ENCODE measurements at regions not wholly inside any gene's neighbourhood (a gene's known extent, or its start where the extent isn't known, plus 50 kb on each side); places are given as distances from the start of the nearest gene placed in this dataset.

DNA sequence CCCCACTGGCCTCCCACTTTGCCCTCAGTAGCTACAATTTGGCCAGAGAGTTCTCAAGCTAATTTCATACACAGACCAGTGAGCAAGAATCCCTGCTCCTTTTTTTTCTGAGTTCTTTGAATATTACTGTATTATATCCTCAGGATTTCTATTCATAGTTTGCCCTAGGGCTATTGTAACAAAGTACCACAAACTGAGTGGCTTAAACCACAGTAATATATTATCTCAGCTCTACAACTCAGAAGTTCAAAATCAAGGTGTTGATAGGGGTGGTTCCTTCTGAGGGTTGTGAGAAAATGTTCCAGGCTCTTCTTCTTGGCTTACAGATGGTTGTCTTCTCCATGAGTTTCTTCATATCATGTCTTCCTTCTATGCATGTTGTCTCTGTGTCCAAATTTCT, 289.4 kb upstream of the ESRRG start (continued):
- TF ChIP-seq, protein P1, sequence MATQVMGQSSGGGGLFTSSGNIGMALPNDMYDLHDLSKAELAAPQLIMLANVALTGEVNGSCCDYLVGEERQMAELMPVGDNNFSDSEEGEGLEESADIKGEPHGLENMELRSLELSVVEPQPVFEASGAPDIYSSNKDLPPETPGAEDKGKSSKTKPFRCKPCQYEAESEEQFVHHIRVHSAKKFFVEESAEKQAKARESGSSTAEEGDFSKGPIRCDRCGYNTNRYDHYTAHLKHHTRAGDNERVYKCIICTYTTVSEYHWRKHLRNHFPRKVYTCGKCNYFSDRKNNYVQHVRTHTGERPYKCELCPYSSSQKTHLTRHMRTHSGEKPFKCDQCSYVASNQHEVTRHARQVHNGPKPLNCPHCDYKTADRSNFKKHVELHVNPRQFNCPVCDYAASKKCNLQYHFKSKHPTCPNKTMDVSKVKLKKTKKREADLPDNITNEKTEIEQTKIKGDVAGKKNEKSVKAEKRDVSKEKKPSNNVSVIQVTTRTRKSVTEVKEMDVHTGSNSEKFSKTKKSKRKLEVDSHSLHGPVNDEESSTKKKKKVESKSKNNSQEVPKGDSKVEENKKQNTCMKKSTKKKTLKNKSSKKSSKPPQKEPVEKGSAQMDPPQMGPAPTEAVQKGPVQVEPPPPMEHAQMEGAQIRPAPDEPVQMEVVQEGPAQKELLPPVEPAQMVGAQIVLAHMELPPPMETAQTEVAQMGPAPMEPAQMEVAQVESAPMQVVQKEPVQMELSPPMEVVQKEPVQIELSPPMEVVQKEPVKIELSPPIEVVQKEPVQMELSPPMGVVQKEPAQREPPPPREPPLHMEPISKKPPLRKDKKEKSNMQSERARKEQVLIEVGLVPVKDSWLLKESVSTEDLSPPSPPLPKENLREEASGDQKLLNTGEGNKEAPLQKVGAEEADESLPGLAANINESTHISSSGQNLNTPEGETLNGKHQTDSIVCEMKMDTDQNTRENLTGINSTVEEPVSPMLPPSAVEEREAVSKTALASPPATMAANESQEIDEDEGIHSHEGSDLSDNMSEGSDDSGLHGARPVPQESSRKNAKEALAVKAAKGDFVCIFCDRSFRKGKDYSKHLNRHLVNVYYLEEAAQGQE (IDR thresholded peaks at IDR 0.05), result no peak
- TF ChIP-seq, protein P2, sequence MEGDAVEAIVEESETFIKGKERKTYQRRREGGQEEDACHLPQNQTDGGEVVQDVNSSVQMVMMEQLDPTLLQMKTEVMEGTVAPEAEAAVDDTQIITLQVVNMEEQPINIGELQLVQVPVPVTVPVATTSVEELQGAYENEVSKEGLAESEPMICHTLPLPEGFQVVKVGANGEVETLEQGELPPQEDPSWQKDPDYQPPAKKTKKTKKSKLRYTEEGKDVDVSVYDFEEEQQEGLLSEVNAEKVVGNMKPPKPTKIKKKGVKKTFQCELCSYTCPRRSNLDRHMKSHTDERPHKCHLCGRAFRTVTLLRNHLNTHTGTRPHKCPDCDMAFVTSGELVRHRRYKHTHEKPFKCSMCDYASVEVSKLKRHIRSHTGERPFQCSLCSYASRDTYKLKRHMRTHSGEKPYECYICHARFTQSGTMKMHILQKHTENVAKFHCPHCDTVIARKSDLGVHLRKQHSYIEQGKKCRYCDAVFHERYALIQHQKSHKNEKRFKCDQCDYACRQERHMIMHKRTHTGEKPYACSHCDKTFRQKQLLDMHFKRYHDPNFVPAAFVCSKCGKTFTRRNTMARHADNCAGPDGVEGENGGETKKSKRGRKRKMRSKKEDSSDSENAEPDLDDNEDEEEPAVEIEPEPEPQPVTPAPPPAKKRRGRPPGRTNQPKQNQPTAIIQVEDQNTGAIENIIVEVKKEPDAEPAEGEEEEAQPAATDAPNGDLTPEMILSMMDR (IDR thresholded peaks at IDR 0.05; ENCODE audit: low read depth, low read length, missing input control), result no peak

DNA sequence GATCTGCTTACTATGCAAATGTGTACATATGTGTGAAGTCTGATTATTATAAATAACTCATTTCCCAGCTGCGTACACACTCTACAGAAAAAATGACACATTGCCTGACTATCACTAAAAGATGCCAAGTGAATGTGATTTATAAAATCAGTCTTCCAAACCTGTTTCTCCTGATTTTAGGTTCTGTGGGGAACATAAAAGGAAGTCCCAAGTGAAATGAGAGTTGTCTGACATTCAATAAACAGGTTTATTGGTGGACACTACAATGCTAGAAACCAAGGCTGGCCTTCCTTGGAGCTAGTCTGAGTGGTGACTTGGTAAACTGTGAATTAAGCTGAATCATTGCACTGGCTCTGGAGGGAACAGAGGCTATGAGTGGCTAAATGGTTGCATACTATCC, 287.9 kb upstream of the ESRRG start:
- H3K9ac ChIP-seq (ENCODE audit: low read depth in 1 of 2, low read length in 2 of 2), result no peak overlapping the region
- no peak overlapping the region for H3K27ac ChIP-seq (ENCODE audit: low read depth in 1 of 2, low read length in 2 of 2)
- WGBS, result 77% methylated on average over 1 of the region's 1 CpG
- no peak for DNase-seq (ENCODE audit: low spot score)
- TF ChIP-seq HNF4G (IDR thresholded peaks at IDR 0.05) (no peak), FOXA1 (IDR thresholded peaks at IDR 0.05) (no peak), JUND (IDR thresholded peaks at IDR 0.05) (no peak), RAD21 (IDR thresholded peaks at IDR 0.05) (no peak), MAX (IDR thresholded peaks at IDR 0.05) (no peak), NR2F2 (IDR thresholded peaks at IDR 0.05) (no peak), SP1 (IDR thresholded peaks at IDR 0.05) (no peak), TAF1 (conservative IDR thresholded peaks at IDR 0.05) (no peak), EGR1 (IDR thresholded peaks at IDR 0.05; ENCODE audit: low read depth in 2 of 2) (no peak), GABPA (IDR thresholded peaks at IDR 0.05 in 1 of 2, conservative IDR thresholded peaks at IDR 0.05 in 1 of 2) (no peak), HNF4A (conservative IDR thresholded peaks at IDR 0.05) (no peak), YY1 (IDR thresholded peaks at IDR 0.05) (no peak)
- TF ChIP-seq, protein P3, sequence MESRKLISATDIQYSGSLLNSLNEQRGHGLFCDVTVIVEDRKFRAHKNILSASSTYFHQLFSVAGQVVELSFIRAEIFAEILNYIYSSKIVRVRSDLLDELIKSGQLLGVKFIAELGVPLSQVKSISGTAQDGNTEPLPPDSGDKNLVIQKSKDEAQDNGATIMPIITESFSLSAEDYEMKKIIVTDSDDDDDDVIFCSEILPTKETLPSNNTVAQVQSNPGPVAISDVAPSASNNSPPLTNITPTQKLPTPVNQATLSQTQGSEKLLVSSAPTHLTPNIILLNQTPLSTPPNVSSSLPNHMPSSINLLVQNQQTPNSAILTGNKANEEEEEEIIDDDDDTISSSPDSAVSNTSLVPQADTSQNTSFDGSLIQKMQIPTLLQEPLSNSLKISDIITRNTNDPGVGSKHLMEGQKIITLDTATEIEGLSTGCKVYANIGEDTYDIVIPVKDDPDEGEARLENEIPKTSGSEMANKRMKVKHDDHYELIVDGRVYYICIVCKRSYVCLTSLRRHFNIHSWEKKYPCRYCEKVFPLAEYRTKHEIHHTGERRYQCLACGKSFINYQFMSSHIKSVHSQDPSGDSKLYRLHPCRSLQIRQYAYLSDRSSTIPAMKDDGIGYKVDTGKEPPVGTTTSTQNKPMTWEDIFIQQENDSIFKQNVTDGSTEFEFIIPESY (IDR thresholded peaks at IDR 0.05), result no peak
- TF ChIP-seq, protein P1 (IDR thresholded peaks at IDR 0.05), result no peak
- TF ChIP-seq, protein P2 (IDR thresholded peaks at IDR 0.05; ENCODE audit: low read depth, low read length, missing input control), result no peak
- no peak overlapping the region for H3K4me3 ChIP-seq (ENCODE audit: low read depth in 1 of 3, low read length in 3 of 3)
- no peaks in the 10 kb centered on the region for H3K4me1 ChIP-seq (ENCODE audit: control insufficient read depth in 4 of 4, insufficient read depth in 4 of 4, low read length in 3 of 4)
- no peaks in the 10 kb centered on the region for H3K9me3 ChIP-seq (ENCODE audit: control insufficient read depth in 4 of 4, low read length in 3 of 4)
- peaks cover 0 to 3% (median 0%) of the 10 kb centered on the region in 4 donors for H3K27me3 ChIP-seq (ENCODE audit: control insufficient read depth in 4 of 4, insufficient read depth in 4 of 4, low read length in 3 of 4)
- H3K36me3 ChIP-seq (ENCODE audit: control insufficient read depth in 4 of 4, insufficient read depth in 3 of 4, low read depth in 1 of 4, low read length in 3 of 4), result no peaks in the 10 kb centered on the region
